Astrocyte of the cerebellum (primary cell): ENCODE measurements at regions not wholly inside any gene's neighbourhood (a gene's known extent, or its start where the extent isn't known, plus 50 kb on each side); places are given as distances from the start of the nearest gene placed in this dataset.

Source experiments
- DNase-seq: peaks from one replicate; pipeline ENCODE4 v3.0.0-alpha.2; 2011; ENCODE audit warnings: low read depth
- H3K4me3 ChIP-seq: 2 replicates; pipeline ENCODE4 v1.5.1; 2011; ENCODE audit warnings: mild to moderate bottlenecking, low read depth, low read length, moderate library complexity
- in situ Hi-C: cut with HindIII; loops from 2 replicates; pipeline ENCODE4 v1.10.0; 2017; ENCODE audit warnings: low sequenced_read_pairs
- TF ChIP-seq, protein P1 (sequence below): IDR thresholded peaks from 2 replicates; pipeline ENCODE4 v1.5.1; 2012; ENCODE audit warnings: low read length, low read depth, moderate library complexity, mild to moderate bottlenecking; ENCODE audit errors: missing control alignments

DNA sequence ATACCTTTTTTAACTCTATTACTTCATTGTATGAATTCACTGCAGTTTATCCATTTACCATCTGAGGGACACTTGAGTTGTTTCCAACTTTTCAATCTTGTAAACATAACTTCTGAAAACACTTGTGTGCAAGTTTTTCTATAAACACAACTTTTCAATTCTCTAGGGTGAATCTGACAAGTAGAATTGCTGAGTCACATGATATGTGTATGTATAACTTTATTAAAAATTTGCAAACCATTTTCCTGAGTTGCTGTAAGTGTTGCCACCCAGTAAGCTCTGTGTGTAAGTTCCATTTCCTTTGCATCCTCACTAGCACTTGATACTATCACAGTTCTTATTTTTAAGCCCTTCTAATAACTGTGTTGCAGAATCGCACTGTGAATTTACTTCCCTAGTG, 1415.6 kb upstream of the ATXN8OS start:
- DNase-seq, result no peak
- in situ Hi-C loops, result no loop called here
- H3K4me3 ChIP-seq, result no peak overlapping the region
- TF ChIP-seq, protein P1, sequence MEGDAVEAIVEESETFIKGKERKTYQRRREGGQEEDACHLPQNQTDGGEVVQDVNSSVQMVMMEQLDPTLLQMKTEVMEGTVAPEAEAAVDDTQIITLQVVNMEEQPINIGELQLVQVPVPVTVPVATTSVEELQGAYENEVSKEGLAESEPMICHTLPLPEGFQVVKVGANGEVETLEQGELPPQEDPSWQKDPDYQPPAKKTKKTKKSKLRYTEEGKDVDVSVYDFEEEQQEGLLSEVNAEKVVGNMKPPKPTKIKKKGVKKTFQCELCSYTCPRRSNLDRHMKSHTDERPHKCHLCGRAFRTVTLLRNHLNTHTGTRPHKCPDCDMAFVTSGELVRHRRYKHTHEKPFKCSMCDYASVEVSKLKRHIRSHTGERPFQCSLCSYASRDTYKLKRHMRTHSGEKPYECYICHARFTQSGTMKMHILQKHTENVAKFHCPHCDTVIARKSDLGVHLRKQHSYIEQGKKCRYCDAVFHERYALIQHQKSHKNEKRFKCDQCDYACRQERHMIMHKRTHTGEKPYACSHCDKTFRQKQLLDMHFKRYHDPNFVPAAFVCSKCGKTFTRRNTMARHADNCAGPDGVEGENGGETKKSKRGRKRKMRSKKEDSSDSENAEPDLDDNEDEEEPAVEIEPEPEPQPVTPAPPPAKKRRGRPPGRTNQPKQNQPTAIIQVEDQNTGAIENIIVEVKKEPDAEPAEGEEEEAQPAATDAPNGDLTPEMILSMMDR, result no peak

- in situ Hi-C loops, result no loop called here
- DNase-seq, result no peak
Observed at GRCh38 chr13:68690567-68690966, 1417.1 kb upstream of the ATXN8OS start.

DNA sequence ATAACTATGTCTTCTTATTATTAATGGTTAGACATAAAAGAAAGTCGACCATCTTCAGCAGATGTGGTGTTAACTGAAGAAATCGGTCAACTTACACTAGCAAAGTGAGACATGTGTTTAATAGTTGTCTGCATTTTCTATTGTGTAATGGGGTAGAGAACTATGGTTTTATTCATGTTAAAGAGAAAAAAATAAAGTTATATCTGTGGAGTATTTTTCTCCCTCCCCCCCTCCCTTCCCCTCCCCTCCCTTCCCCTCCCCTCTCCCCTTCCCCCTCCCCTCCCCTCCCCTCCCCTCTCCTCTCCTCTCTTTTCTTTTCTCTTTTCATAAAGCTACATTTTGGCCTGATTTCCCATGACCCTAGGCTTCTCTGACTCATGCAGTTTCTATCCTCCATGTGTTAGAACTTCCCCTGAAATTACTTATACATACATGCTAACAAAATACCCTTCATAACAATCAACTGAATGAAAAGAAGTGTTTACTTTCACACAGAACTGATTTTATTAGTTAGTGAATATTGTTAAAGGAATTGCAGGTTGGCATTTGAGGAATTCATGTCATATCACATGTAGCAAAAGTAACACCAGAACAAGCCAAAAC, 1431.0 kb upstream of the ATXN8OS start:
- in situ Hi-C loops, result no loop called here
- H3K4me3 ChIP-seq, result no peak overlapping the region
- TF ChIP-seq, protein P1, result no peak
- no peak for DNase-seq

More at GRCh38 chr13:68690567-68690966, 1417.1 kb upstream of the ATXN8OS start:
- H3K4me3 ChIP-seq, result no peak overlapping the region
- TF ChIP-seq, protein P1, result no peak

- H3K4me3 ChIP-seq, result no peak overlapping the region
- in situ Hi-C loops, result no loop called here
- TF ChIP-seq, protein P1, result no peak
- DNase-seq, result no peak
Observed at GRCh38 chr13:68675209-68675608, 1432.4 kb upstream of the ATXN8OS start.

GRCh38 chr13:68667863-68668262, 1437.7 kb upstream of the PCDH9 start:
- no peak for DNase-seq
- TF ChIP-seq, protein P1, result no peak
- in situ Hi-C loops, result no loop called here

GRCh38 chr13:68666774-68667397, 1436.8 kb upstream of the PCDH9 start:
- in situ Hi-C loops, result no loop called here
- TF ChIP-seq, protein P1, result no peak
- H3K4me3 ChIP-seq, result no peak overlapping the region
- no peak for DNase-seq

More at GRCh38 chr13:68667863-68668262, 1437.7 kb upstream of the PCDH9 start:
- H3K4me3 ChIP-seq, result no peak overlapping the region
